Hematopoietic multipotent progenitor cell treated with erythropoietin and hydrocortisone succinate and interleukin-3 and kit ligand, for 15 days (in vitro differentiated cells): ENCODE measurements at regions not wholly inside any gene's neighbourhood (a gene's known extent, or its start where the extent isn't known, plus 50 kb on each side); places are given as distances from the start of the nearest gene placed in this dataset.
"Not testable (repeated sequence)": the region's sequence is repeated elsewhere in the genome, so short reads cannot be mapped to it uniquely, and the experiment has no call there.

Experiments used
- DNase-seq: peaks from one replicate; pipeline ENCODE4 v3.0.0-alpha.2; 2015; ENCODE audit warnings: low spot score

DNA sequence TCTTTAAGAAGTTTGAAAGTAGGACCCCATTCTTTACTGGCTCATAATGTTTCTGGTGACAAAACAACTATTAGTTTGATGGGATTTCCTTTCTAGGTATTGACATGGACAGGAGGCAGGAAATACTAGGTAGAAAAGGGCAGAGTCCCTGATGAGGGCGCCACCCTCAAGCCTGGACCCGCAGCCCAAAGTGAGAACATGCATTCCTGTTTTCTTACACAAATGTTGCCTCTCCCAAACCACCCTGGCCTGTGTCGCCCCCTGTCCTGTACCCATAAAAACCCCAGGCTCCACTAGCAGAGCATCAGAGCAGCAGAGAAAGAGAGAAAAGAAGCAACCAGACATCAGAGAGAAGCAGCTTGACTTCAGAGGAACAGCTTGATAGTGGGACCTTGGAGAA lies 1055.2 kb upstream of the POT1 start:
- DNase-seq = no peak

DNA sequence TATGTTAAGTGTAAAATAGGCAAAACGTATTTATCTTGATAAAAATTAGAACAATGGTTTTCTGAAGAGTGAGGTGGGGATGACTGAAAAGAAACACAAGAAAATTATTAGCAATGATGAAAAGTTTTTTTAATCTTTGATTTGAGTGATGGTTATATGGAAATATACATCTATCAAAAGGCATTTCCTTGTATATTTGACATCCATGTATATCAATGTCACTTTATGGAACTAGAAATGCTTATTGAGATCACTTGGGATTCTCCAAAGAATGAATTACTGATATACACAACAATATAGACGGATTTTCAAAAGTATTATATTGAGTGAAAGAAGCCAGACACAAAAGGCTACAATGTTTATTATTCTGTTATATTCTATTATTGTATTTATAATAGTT lies 1042.0 kb upstream of the POT1 start:
- DNase-seq = no peak

- no peak for DNase-seq
Measured at GRCh38 chr7:125966278-125967048, 1036.8 kb upstream of the POT1 start.

GRCh38 chr7:125934955-125935354 lies 1005.3 kb upstream of the POT1 start:
- DNase-seq = no peak

DNA sequence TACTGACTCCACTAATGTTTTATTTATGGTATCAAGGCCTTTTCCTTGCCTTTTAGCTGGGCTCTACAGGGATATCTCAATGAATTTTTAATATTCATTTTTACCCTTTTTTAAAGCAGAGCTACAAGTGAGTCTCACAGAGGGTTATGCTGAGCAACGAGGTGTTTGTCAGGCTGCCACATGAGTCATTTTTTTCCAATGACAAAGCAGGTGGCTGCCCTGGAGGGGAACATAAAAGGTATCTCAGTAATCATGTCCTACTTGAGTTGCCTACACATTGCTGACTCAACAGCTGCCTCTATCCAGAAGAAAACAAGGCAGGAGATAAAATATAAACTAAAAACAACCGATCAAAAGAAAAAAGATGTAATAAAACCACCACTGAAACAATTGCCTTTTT lies 1004.9 kb upstream of the POT1 start:
- DNase-seq = no peak

DNA sequence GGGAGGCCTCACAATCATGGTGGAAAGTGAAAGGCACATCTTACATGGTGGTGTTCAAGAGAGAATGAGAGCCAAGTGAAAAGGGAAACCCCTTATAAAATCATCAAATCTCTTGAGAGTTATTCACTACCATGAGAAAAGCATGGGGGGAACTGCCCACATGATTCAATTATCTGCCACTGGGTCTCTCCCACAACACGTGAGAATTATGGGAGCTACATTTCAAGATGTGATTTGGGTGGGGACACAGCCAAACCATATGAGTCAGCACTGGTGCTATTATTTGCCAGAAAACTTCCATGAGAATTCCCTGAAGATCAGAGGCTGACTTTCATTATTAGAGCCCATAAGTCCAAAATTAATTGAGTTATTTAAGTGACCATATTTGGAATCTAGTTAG lies 1001.2 kb upstream of the POT1 start:
- no peak for DNase-seq

DNA sequence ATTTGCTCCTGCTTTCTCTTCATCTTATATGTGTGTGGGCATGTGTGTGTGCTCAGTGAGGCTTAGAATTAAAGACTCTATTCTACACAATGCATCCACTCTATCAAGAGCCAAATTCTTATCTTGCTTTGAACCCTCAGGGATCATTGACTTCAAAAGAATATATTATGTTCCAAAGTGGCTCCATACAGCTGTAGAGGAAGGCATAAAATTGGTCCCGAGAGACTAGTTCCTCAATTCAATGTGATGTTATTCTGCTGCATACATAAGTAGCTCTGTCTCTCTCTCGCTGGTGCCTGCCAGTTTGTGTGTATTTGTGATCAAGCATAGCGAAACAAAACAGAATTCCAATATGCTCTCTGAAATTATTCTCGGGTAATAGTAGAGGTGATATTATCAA lies 997.9 kb upstream of the POT1 start:
- DNase-seq = no peak

- DNase-seq = no peak
Measured at GRCh38 chr7:125926621-125927020, 997.0 kb upstream of the POT1 start.

DNA sequence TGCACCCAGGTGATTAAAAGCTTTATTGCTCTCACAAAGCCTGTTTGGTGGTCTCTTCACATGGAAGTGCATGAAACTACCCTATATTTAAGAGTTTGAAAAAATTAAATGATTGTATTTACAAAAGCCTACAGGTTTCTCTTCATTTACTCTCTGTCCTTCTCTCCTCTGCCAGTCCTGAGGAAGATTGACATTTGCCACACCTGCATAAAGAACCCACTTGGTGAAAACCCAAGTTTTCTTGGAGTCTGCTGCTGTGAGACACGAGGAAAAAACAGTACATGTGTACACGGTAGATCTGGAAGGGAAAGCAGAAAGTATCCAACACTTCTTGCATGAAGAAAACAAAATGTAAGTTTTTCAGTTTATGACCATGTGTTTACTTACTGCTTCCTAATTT lies 994.4 kb upstream of the POT1 start:
- DNase-seq = no peak

DNA sequence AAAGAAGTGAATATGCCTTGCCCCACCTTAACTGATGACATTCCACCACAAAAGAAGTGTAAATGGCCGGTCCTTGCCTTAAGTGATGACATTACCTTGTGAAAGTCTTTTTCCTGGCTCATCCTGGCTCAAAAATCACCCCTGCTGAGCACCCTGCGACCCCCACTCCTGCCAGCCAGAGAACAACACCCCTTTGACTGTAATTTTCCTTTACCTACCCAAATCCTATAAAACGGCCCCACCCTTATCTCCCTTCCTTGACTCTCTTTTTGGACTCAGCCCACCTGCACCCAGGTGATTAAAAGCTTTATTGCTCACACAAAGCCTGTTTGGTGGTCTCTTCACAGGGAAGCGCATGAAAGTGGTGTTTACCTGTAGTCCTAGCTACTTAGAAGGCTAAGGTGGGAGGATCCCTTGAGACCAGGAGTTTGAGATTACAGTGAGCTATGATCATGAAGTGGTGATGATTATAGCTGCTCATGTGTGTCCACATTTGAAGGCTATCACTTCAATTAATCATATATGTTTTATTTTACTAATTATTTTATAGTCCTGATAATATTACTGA lies 985.8 kb upstream of the POT1 start:
- not testable (repeated sequence) for DNase-seq

DNA sequence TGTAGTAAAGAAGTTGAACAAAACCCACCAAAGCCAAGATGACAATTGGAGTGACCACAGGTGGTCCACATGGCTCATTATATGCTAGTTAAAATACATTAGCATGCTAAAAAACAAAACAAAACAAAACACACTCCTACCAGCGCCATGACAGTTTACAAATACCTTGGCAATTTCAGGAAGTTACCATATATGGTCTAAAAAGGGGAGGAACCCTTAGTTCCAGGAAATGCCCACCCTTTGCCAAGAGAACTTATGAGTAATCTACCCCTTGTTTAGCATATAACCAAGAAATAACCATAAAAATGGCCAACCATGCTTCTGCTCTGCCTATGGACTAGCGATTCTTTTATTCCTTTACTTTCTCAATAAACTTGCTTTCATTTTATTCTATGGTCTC lies 979.1 kb upstream of the POT1 start:
- no peak for DNase-seq

DNA sequence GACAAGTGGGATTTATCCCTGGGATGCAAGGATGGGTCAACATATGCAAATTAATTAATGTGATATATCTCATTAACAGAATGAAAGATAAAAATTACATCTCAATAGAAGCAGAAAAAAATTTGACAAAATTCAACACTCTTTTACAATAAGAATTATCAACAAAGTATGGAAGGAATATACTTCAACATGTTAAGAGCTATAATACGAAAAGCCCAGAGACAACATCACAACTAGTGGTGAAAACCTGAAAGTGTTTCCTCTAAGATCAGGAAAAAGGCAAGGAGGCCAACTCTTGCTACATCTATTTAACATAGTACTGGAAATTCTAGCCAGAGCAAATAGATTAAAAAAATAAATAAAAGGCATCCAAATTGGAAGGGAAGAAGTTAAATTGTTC lies 970.0 kb upstream of the POT1 start:
- DNase-seq = no peak

DNA sequence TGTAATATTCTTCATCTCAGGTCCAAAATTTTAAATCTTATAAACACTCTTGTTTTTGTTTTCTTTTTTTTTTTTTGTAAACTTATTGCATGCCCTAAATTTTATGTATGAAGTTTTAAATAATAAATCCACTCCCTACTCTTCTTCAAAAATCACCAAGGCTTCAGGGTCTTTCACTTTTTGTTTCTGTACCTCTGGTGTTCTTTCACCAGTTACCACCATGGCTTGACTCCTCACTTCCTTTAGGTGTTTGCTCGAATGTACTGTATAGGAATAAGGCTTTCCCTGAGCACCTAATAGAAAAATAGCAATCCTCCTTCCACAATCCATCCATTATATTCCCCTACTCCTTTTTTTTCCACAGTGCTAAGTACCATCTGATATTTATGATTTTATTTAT lies 962.8 kb upstream of the POT1 start:
- DNase-seq = no peak

- DNase-seq = no peak
Measured at GRCh38 chr7:125878988-125879387, 949.4 kb upstream of the POT1 start.

- DNase-seq = no peak
Measured at GRCh38 chr7:125878235-125878956, 948.8 kb upstream of the POT1 start.

DNA sequence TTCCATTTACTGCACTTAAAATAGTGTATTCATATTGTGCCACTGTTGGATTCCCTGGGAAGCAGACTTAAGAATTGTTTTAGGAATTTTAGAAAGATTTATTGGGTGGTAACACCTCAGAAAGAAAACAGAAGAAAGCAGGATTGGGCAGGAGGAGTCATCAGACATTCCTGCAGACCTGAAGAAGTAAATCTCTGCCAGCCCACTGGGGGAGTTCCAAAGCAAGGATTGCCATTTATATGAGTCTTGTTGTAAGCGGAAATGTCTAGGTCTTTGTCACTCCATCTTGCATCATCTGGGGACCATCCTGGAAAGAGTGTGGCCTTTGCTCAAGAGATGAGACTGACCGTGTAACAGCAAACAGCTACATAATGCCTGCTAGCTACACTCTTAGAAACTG lies 947.6 kb upstream of the POT1 start:
- DNase-seq = no peak

- no peak for DNase-seq
Measured at GRCh38 chr7:125876431-125876830, 946.8 kb upstream of the POT1 start.

GRCh38 chr7:125871431-125871830 lies 941.8 kb upstream of the POT1 start:
- DNase-seq = no peak

DNA sequence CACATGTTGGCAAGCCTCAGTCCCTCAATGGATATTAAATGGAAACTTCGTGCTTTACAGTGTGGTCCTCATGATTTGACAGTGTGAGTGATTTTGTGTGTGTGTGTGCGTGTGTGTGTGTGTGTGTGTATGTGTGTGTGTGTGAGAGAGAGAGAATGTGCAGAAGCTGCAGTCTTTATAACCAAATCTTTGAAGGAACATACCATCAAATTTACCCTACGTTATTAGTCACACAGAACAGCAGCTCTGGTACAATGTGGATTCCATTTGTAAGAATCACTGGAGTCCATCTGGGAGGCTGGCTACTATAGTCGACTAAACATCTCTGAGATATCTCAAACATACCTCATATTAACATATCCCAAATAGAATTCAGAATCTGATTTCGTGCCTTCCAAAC lies 928.0 kb upstream of the POT1 start:
- no peak for DNase-seq

- no peak for DNase-seq
Measured at GRCh38 chr7:125848157-125848556, 918.5 kb upstream of the POT1 start.

DNA sequence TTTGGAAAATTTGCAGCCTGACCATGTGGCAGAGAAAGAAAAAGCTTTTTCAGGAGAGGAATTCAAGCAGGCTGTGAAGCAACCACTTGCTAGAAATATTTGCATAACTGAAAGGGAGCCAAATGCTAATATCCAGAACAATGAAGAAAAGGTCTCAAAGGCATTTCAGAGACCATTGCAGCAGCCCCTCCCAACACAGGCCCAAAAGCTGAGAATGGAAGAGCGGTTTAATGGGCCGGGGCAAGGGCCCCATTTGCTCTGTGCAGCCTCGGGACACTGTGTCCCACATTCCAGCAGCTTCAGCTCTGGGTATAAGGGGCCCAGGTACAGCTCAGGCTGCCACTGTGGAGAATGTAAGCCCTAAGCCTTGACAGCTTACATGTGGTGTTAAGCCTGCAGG lies 918.1 kb upstream of the POT1 start:
- DNase-seq = no peak

- DNase-seq = no peak
Measured at GRCh38 chr7:125847055-125847454, 917.4 kb upstream of the POT1 start.

DNA sequence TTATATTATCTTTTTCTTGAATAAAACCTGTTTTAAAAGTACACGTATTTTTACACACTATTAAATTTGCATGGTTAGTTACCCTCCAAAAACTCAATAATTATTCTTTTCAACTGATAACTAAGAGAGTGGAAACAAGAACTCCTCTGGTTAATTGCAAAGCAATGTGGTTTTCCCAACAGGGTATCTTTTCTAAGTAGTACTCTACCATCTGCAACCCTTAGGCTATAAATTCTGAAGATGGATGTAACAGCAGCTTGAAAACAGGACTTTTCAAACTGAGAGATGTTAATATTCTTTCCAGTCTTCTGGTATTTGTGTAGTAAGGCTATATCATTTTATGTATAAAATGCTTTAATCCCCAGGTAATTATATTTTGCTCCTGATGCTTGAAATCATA lies 916.1 kb upstream of the POT1 start:
- no peak for DNase-seq

GRCh38 chr7:125834421-125834820 lies 904.8 kb upstream of the POT1 start:
- no peak for DNase-seq
